ENCODE measurements at regions not wholly inside any gene's neighbourhood (a gene's known extent, or its start where the extent isn't known, plus 50 kb on each side); places are given as distances from the start of the nearest gene placed in this dataset.

DNA sequence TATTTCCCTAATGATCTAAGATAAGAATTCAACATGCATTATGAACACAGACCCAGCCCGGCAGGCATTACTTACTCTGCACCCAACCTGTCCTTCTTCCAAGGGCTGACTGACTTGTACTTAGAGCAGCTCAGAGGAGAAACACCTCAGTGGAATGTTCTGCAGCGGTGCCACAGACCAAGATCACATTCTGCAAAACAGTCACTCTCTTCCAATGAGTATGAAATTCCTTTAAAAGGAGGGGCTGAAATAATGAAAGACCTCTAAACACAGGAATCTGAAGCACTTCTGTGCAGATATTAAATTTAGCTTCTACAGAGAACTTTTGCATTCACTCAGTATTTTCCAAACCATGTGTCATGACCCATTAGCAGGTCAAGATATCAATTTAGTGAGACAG lies 172.9 kb downstream of the ZDHHC21 start:
- Histone ChIP-seq H3K4me1 (replicated peaks) (no peaks in the 10 kb centered on the region), H3K4me3 (no peak overlapping the region), H3K27me3 (replicated peaks; ENCODE audit: insufficient read depth) (no peaks in the 10 kb centered on the region), H3K27ac (no peak overlapping the region), H3K36me3 (no peaks in the 10 kb centered on the region), H3K9me3 (no peaks in the 10 kb centered on the region)
- intact Hi-C loops (cut with DNase I) = no loop called here
- WGBS = 71% methylated on average over 2 of the region's 2 CpGs
- TF ChIP-seq, protein P1, sequence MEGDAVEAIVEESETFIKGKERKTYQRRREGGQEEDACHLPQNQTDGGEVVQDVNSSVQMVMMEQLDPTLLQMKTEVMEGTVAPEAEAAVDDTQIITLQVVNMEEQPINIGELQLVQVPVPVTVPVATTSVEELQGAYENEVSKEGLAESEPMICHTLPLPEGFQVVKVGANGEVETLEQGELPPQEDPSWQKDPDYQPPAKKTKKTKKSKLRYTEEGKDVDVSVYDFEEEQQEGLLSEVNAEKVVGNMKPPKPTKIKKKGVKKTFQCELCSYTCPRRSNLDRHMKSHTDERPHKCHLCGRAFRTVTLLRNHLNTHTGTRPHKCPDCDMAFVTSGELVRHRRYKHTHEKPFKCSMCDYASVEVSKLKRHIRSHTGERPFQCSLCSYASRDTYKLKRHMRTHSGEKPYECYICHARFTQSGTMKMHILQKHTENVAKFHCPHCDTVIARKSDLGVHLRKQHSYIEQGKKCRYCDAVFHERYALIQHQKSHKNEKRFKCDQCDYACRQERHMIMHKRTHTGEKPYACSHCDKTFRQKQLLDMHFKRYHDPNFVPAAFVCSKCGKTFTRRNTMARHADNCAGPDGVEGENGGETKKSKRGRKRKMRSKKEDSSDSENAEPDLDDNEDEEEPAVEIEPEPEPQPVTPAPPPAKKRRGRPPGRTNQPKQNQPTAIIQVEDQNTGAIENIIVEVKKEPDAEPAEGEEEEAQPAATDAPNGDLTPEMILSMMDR (IDR thresholded peaks at IDR 0.05) = no peak
- TF ChIP-seq POLR2AphosphoS5 (IDR thresholded peaks at IDR 0.05) (no peak), POLR2A (IDR thresholded peaks at IDR 0.05) (no peak)
- no peak for DNase-seq (ENCODE audit: low spot score)

DNA sequence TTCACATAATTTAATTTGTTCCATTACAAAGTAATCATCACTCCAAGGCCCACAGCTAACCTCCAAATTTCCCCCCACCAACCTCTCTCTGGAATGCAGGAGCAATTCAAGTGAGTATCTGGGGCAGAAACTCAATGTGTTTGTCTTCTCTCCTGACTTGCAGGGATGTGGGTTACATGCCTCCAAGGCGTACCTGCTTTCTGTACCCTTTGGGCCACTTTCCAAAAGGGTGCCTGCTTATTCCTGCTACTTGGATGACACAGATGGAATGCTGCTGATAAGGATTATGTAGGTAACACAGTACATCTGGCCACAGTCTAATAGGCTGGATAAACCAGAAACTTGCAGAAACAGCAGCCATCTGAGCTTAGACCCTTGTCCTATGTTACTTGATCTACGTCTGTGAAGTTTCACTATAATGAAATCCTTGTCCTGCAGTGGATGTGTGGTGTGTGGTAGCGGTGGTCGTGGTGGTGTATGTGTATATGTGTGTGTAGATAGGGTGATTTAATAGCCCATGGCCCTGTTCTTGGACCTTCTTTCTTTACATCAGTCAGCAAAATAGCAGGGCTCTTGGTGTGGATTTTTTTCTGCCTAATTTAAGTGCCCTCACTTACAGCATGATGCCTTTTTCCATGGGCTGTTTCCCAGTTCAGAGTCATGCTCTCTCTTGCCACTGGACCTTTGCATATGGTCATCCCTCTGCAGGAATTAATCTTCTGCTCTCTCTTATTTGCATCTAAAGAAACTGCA lies 175.9 kb downstream of the ZDHHC21 start:
- intact Hi-C loops (cut with DNase I) = no loop called here
- no peaks in the 10 kb centered on the region for H3K27me3 ChIP-seq (replicated peaks; ENCODE audit: insufficient read depth)
- 61% methylated on average over 4 of the region's 4 CpGs for WGBS
- no peak overlapping the region for H3K4me3 ChIP-seq
- no peaks in the 10 kb centered on the region for H3K36me3 ChIP-seq
- TF ChIP-seq POLR2A (IDR thresholded peaks at IDR 0.05) (no peak), POLR2AphosphoS5 (IDR thresholded peaks at IDR 0.05) (no peak)
- TF ChIP-seq, protein P1 (IDR thresholded peaks at IDR 0.05) = no peak
- no peaks in the 10 kb centered on the region for H3K4me1 ChIP-seq (replicated peaks)
- DNase-seq (ENCODE audit: low spot score) = no peak
- H3K9me3 ChIP-seq = no peaks in the 10 kb centered on the region
- H3K27ac ChIP-seq = no peak overlapping the region

DNA sequence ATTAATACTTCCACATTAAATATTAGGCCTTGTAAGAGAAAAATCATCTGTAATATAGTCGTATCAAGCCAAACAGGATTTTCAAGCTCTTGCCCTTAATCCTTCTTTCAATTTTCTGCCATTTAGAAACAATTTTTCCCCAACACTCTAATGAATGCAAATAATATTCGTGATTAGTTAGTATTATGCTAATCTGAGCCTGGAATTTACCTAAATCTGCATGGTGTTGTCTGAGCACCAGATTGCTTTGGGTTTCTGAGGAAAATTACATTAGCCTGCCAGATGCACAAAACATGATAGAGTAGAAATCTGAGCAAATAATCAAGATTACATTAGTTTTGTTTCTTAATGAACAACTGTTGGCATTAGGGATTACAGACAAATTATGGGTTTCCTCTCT lies 176.6 kb downstream of the ZDHHC21 start:
- intact Hi-C loops (cut with DNase I) = no loop called here
- Histone ChIP-seq H3K27ac (no peak overlapping the region), H3K9me3 (no peaks in the 10 kb centered on the region), H3K36me3 (no peaks in the 10 kb centered on the region), H3K27me3 (replicated peaks; ENCODE audit: insufficient read depth) (no peaks in the 10 kb centered on the region), H3K4me1 (replicated peaks) (no peaks in the 10 kb centered on the region), H3K4me3 (no peak overlapping the region)
- no peak for DNase-seq (ENCODE audit: low spot score)
- WGBS = 80% methylated on average over 2 of the region's 2 CpGs
- TF ChIP-seq POLR2A (IDR thresholded peaks at IDR 0.05) (no peak), POLR2AphosphoS5 (IDR thresholded peaks at IDR 0.05) (no peak)
- TF ChIP-seq, protein P1 (IDR thresholded peaks at IDR 0.05) = no peak

DNA sequence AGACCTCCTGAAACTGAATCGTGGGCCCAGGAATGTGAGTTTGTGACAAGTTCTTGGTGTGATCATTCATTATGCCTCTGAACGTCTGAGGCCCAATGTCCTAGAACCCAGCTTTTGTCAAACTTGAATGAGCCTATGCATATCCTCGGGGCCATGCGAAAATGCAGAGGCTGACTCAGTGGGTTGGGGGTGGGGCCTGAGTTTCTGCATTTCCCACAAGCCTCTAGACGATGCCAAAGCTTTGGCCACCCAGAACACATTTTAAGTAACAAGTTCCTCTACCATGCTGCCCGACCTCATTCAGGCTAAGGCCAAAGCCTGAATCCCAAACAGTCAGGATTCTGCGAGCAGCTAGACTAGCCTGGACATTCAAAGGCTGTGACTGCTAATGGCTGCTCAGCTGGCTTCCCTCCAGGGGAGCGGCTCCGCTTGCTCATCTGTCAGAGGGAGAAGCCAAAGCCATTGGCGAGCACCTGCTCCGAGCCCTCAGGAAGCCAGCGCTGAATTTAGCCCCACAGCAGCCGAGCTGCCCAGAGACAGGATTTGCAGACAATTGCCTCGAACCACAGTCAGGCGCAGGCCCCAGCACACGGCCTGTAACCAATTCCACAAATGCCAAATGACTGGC lies 177.5 kb downstream of the ZDHHC21 start:
- DNase-seq (ENCODE audit: low spot score) = no peak
- TF ChIP-seq POLR2AphosphoS5 (IDR thresholded peaks at IDR 0.05) (no peak), POLR2A (IDR thresholded peaks at IDR 0.05) (no peak)
- TF ChIP-seq, protein P1 (IDR thresholded peaks at IDR 0.05) = no peak
- no peaks in the 10 kb centered on the region for H3K36me3 ChIP-seq

DNA sequence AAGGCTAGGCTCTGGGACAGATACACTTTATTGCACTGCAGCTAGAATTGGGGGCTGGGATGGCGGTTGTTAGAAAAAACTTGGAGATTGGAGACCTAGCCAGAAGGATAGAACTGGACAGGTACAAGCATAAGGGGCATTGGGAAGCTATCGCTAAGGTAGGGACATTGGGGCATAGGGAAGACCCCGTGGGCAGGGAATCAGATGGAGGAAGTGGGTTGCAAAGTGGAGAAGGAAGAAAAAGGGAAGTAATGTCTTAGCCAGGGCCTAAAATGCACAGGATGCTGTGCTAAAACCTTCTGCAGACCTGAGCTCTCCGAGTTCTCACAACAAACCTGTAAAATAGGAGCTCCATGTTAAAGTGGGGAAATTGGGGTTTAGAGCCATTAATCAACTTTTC lies 178.2 kb downstream of the ZDHHC21 start:
- H3K27me3 ChIP-seq (replicated peaks; ENCODE audit: insufficient read depth) = no peaks in the 10 kb centered on the region
- DNase-seq (ENCODE audit: low spot score) = no peak
- TF ChIP-seq, protein P1 (IDR thresholded peaks at IDR 0.05) = no peak
- no peak for TF ChIP-seq POLR2A (IDR thresholded peaks at IDR 0.05)
- TF ChIP-seq POLR2AphosphoS5 (IDR thresholded peaks at IDR 0.05) = no peak
- no peaks in the 10 kb centered on the region for H3K9me3 ChIP-seq
- no peak overlapping the region for H3K4me3 ChIP-seq
- no peaks in the 10 kb centered on the region for H3K4me1 ChIP-seq (replicated peaks)
- H3K36me3 ChIP-seq = no peaks in the 10 kb centered on the region
- intact Hi-C loops (cut with DNase I) = no loop called here
- 67% methylated on average over 4 of the region's 4 CpGs for WGBS
- no peak overlapping the region for H3K27ac ChIP-seq

More for the DNA sequence above, 177.5 kb downstream of the ZDHHC21 start:
- H3K27me3 ChIP-seq (replicated peaks; ENCODE audit: insufficient read depth) = no peaks in the 10 kb centered on the region
- intact Hi-C loops (cut with DNase I) = no loop called here
- no peak overlapping the region for H3K4me3 ChIP-seq
- no peak overlapping the region for H3K27ac ChIP-seq
- H3K4me1 ChIP-seq (replicated peaks) = no peaks in the 10 kb centered on the region
- H3K9me3 ChIP-seq = no peaks in the 10 kb centered on the region
- 66% methylated on average over 16 of the region's 16 CpGs for WGBS
